HG02623 (cell line): ENCODE measurements at regions not wholly inside any gene's neighbourhood (a gene's known extent, or its start where the extent isn't known, plus 50 kb on each side); places are given as distances from the start of the nearest gene placed in this dataset.

Source experiments
- ATAC-seq: cut with Tn5 transposase; IDR thresholded peaks from one replicate; pipeline ENCODE4 v1.9.1; 2021; ENCODE audit warnings: moderate library complexity; ENCODE audit not compliant: unreplicated experiment

- no peak for ATAC-seq
Observed at GRCh38 chr20:11785885-11786507, 131.7 kb upstream of the BTBD3 start.

- no peak for ATAC-seq
Observed at GRCh38 chr20:11790046-11790445, 127.6 kb upstream of the BTBD3 start.

DNA sequence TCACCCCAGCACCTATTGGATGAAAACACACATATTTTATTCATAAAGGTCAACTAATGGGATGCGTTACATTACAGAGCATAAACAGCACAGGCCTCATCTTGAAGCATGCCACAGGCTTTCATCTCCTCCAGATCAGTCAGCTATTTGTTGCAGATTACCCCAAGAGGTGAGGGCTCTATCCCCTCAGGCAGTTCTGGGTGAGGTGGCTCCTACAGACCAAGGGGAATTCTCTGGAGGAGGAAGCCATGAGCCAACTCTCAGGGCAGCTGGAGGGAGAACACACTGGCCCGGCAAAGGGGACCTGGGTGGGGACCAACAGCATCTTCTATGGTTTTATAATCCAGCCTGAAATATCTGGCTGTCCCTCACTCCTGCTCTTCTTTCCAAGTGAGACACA, 126.4 kb upstream of the BTBD3 start:
- ATAC-seq, result no peak

DNA sequence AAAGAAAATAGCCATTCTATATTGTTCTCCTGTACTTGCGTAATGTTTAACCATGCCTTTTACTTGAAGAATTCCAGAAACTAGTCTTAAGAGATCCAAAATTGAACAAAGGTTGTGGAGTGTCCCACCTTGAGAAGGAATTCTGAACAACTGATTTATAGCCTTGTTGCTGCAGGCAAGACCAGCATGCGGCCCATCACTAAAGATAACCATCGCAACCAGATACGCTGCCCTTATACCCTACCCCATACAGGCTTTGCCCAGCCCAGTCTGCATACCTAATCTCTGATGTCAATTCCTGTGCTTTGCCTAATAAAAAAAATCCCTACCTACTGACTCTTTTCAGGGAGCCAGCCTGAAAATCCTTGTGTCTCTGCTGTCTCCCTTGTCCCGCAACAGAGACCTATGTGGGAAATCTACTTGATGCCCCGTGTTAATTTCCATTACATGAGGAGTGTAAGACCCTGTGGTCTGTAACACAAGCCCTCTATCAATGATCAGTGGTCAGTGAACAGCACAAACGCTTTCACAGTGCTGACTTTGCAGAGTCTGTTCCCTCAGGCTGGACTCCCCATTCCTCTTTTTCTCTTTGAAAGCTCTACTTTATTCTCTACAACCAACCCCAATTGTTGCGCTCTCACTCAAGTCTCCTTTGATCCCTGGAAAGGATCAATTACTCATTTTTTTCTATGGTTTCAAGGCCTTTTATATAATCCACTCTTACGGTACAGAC, 125.7 kb upstream of the BTBD3 start:
- no peak for ATAC-seq

DNA sequence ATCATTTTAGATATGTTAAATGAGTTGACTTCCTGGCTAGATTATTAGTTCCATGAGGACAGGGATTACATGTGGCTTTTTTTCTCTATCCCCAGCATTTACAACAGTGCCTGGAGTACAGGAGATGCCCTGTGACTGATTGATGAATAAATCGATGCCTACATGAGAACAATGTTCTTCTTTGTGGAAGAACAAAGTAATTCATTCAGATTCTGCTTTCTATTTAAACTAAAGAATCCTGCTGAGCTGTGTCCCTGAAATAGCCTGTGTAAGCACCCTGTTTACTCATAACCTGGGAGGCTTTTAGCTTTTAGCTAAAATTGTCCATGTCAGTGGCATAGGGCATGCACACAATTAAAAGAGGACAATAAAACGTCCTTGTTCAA, 125.1 kb upstream of the BTBD3 start:
- ATAC-seq, result no peak

- no peak for ATAC-seq
Observed at GRCh38 chr20:11794525-11794924, 123.2 kb upstream of the BTBD3 start.

- no peak for ATAC-seq
Observed at GRCh38 chr20:11795071-11795615, 122.5 kb upstream of the BTBD3 start.

DNA sequence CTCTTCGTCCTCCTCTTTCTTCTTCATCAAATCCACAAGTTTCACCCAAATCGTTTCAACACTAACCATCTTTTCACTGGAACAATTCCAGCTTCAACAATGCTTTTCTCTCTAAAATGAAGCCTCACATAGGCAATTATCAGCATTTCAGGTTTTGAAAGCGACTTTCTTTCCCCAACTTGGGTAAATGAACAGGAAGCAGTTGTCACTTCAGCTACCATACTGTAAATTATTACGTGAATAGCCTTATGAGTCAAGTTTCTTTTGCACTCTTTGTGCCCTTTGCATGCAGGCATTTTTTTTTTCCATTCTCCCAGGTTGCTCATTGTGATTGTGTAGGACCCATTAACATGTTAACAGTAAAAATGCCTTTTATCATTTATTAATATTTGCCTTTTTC, 121.7 kb upstream of the BTBD3 start:
- ATAC-seq, result no peak

DNA sequence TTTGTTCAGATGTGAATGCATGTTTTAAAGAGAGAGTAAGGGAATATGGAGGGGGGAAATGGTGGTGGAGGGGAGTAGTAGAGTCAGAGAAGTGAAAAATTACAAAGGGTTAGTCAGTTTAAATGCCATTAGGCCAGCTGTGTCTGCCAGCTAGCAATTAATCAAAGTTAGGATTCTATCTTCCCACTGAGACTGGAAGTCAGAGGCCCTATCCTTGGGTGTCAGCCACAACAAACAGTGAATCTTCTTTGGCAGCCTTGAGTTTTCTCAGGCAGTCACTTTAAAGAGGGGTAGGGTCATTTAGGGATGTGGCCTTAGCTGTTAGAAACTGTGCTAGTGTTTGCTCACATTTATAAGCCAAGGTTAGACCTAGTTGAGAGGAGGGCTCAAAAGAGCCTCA, 120.5 kb upstream of the BTBD3 start:
- ATAC-seq, result no peak

DNA sequence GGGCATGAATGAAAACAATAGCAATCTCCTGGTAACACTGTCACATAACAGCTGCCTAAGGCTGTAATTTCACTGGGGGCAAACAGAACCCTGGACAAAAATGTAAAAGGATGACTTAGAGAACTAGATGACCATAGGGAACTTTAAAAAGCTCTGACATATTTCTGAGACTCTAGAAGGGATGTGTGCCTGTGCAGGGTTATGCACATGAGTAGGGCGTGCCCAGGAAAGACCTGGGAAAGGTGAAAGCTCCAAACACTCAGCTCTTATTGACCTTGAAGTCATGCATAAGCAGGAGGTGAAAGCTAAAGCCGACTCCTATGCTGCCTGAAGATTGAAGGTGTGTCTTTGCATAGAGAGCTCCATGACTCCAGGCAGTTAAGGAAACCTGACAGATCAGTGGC, 118.4 kb upstream of the BTBD3 start:
- ATAC-seq, result no peak

GRCh38 chr20:11807054-11808048, 110.3 kb upstream of the BTBD3 start:
- ATAC-seq, result no peak

DNA sequence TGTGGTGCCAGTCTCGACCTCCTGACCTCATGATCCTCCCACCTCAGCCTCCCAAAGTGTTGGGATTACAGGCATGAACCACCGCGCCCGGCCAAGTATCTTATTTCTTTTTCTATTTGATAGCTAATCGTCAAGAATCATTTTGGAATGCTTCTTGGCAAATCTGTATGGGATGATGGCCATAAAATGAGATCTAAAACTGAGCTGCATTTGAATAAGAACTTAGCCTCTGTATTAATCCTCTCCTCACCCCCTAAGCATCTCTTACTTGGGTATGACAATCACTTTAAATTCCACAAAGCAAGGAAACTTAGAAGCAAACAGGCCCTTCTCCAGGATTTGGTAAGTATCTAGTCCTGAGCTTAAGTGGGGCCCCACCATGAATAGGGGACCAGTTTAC, 108.9 kb upstream of the BTBD3 start:
- no peak for ATAC-seq

- ATAC-seq, result no peak
Observed at GRCh38 chr20:11810311-11811083, 107.2 kb upstream of the BTBD3 start.

DNA sequence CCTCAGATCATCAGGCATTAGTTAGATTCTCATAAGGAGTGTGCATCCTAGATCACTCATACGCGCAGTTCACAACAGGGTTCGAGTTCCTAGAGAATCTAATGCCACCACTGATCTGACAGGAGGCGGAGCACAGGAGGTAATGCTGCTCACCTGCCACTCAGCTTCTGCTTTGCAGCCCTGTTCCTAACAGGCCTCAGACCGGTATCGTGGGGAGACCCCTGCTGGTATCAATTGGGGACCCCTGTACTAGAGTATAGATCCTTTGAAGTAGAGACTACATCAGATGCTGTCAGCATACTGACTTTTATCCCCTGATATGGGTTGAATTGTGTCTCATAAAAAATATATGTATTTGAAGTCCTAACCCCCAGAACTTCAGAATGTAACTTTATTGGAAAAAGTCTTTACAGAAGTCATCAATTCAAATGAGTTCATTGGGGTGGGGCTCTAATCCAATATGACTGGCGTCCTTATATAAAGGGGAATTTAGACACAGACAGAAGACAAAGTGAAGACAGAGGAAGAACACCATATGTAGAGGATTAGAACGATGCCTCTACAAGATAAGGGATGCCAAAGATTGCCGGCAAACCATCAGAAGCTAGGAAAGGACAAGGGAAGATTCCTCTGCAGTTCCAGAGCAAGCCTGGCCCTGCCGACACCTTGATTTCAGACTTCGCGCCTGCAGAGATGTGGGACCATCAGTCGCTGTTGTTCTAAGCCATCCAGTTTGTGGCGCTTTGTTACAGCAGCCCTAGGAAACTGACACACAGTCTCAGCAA, 104.4 kb upstream of the BTBD3 start:
- no peak for ATAC-seq

GRCh38 chr20:11814267-11814666, 103.4 kb upstream of the BTBD3 start:
- ATAC-seq, result no peak

GRCh38 chr20:11820838-11821237, 96.9 kb upstream of the BTBD3 start:
- ATAC-seq, result no peak

- ATAC-seq, result no peak
Observed at GRCh38 chr20:11822540-11822794, 95.2 kb upstream of the BTBD3 start.

DNA sequence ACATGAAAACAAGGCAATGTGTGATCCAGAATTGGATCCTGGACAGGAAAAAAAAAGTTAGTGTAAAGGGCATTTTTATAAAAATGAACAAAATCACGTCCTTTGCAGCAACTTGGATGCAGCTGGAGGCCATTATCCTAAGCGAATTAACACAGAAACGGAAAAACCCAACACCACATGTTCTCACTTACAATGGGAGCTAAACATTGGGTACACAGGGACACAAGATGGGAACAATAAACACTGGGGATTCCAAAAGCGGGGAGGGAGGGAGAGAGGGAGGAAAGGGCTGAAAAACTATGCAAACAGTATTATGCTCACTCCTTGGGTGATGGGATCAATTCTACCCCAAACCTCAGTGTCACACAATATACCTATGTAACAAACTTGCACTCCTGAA, 91.4 kb upstream of the BTBD3 start:
- no peak for ATAC-seq

DNA sequence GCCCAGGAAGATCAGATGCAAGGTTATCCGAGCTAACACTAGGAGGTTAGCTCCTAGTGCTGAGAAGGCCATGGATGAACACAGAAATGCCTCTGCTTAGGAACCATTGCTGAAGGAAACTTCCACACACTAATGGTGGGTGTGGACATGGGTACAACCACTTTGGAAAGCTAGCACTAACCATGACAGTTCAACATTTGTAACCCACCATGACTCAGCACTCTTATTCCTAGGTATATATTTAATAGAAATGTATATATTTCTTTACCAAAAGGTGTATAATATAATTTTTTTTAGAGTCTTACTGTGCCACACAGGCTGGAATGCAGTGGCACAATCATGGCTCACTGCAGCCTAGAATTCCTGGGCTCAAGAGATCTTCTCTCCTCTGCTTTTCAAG, 85.3 kb upstream of the BTBD3 start:
- ATAC-seq, result no peak

- no peak for ATAC-seq
Observed at GRCh38 chr20:11832851-11833250, 84.8 kb upstream of the BTBD3 start.
